H1 (cell line): ENCODE measurements at regions not wholly inside any gene's neighbourhood (a gene's known extent, or its start where the extent isn't known, plus 50 kb on each side); places are given as distances from the start of the nearest gene placed in this dataset.

Experiments used
- CTCF ChIA-PET: fragments of 300-600 bp; sonication (Branson Sonifier 250); formaldehyde crosslinking; loops from one replicate; lab custom pipeline; 2021; ENCODE audit not compliant: partially characterized antibody; lab: Charles Lee
- POLR2A ChIA-PET: fragments of 300-600 bp; sonication (Branson Sonifier 250); formaldehyde crosslinking; loops from one replicate; lab custom pipeline; 2021; ENCODE audit warnings: inconsistent platforms; ENCODE audit not compliant: partially characterized antibody; lab: Charles Lee
- DNase-seq, 2 experiments: peaks; one replicate each; pipeline versions ENCODE4 v3.0.0 to v3.0.0-alpha.2; 2010 to 2022; ENCODE audit warnings: low spot score in 2 of 2, low read depth in 1 of 2, mixed read lengths in 1 of 2
- FAIRE-seq: peaks from 2 replicates; lab custom pipeline; 2011; peaks lifted over from hg19 to GRCh38; lab: Jason Lieb, UNC
- H2AFZ ChIP-seq: 2 replicates; pipeline ENCODE4 v1.8.1; 2012; ENCODE audit warnings: low read length, inconsistent platforms
- H2AK5ac ChIP-seq: 2 replicates; pipeline ENCODE4 v1.6.1; 2013; ENCODE audit warnings: low read depth, low read length
- H2BK120ac ChIP-seq: replicated peaks from 2 replicates; pipeline ENCODE3; 2013; ENCODE audit warnings: low read depth, low read length, inconsistent platforms
- H2BK12ac ChIP-seq: 2 replicates; pipeline ENCODE4 v1.6.1; 2013; ENCODE audit warnings: low read depth, low read length
- H2BK15ac ChIP-seq: 2 replicates; pipeline ENCODE4 v1.6.1; 2013; ENCODE audit warnings: low read length
- H2BK20ac ChIP-seq: 2 replicates; pipeline ENCODE4 v1.6.1; 2013; ENCODE audit warnings: low read length
- H2BK5ac ChIP-seq: 2 replicates; pipeline ENCODE4 v1.6.1; 2013; ENCODE audit warnings: low read depth, low read length
- H3K14ac ChIP-seq: 2 replicates; pipeline ENCODE4 v1.6.1; 2013; ENCODE audit warnings: inconsistent platforms; ENCODE audit not compliant: insufficient read length
- H3K18ac ChIP-seq: 2 replicates; pipeline ENCODE4 v1.6.1; 2013; ENCODE audit warnings: low read length; ENCODE audit errors: extremely low read depth
- H3K23ac ChIP-seq: 2 replicates; pipeline ENCODE4 v1.6.1; 2013; ENCODE audit warnings: inconsistent platforms; ENCODE audit not compliant: insufficient read length
- H3K23me2 ChIP-seq: 2 replicates; pipeline ENCODE4 v1.6.1; 2013; ENCODE audit warnings: low read depth, low read length
- H3K27ac ChIP-seq: 2 replicates; pipeline ENCODE4 v1.6.1; 2011; ENCODE audit warnings: low read depth, low read length, inconsistent platforms
- H3K27me3 ChIP-seq, 4 experiments: replicated peaks in 1 of 4; 1 replicate in 1 of 4; 2 replicates in 3 of 4; pipeline versions ENCODE4 v1.6.1 to v1.8.1; 2011 to 2013; ENCODE audit warnings: low read length in 3 of 4, mild to moderate bottlenecking in 3 of 4, inconsistent platforms in 2 of 4, mixed read lengths in 2 of 4, moderate library complexity in 1 of 4; ENCODE audit not compliant: control insufficient read depth in 3 of 4, insufficient read depth in 3 of 4; ENCODE audit errors: extremely low read depth in 1 of 4
- H3K36me3 ChIP-seq, 4 experiments: 2 replicates each; pipeline versions ENCODE4 v1.6.1 to v1.8.1; 2011 to 2013; ENCODE audit warnings: mild to moderate bottlenecking in 4 of 4, low read length in 3 of 4, moderate library complexity in 2 of 4, control low read depth in 1 of 4, inconsistent platforms in 1 of 4; ENCODE audit not compliant: insufficient read depth in 4 of 4, control insufficient read depth in 2 of 4
- H3K4ac ChIP-seq: replicated peaks from 2 replicates; pipeline ENCODE3; 2013; ENCODE audit warnings: low read length, low read depth, mixed read lengths, inconsistent platforms; ENCODE audit not compliant: insufficient read length
- H3K4me1 ChIP-seq, 4 experiments: replicated peaks in 1 of 4; 1 replicate in 1 of 4; 2 replicates in 3 of 4; pipeline versions ENCODE4 v1.6.1 to v1.8.1; 2011 to 2013; ENCODE audit warnings: low read length in 3 of 4, inconsistent platforms in 2 of 4, mixed read lengths in 1 of 4; ENCODE audit not compliant: insufficient read depth in 4 of 4, control insufficient read depth in 3 of 4
- H3K4me2 ChIP-seq, 2 experiments: 2 replicates each; pipeline versions ENCODE4 v1.6.1 to v1.8.1; 2011 to 2013; ENCODE audit warnings: low read depth in 2 of 2, low read length in 2 of 2, control low read depth in 1 of 2, inconsistent platforms in 1 of 2, mild to moderate bottlenecking in 1 of 2; ENCODE audit not compliant: insufficient read depth in 1 of 2
- H3K4me3 ChIP-seq, 4 experiments: fragments of 200-600, 300-600 bp in 1 of 4; sonication (generic), shearing (Covaris generic), sonication (Bioruptor Twin) in 1 of 4; 2 replicates each; pipeline versions ENCODE4 v1.5.1 to v1.8.1; 2011 to 2016; ENCODE audit warnings: low read length in 4 of 4, low read depth in 3 of 4, control low read depth in 2 of 4, inconsistent platforms in 2 of 4, mild to moderate bottlenecking in 2 of 4, mixed read lengths in 1 of 4, moderate library complexity in 1 of 4; ENCODE audit not compliant: insufficient read depth in 2 of 4; ENCODE audit errors: extremely low read depth in 1 of 4
- H3K56ac ChIP-seq: replicated peaks from 2 replicates; pipeline ENCODE3; 2013; ENCODE audit warnings: low read depth, mild to moderate bottlenecking, mixed read lengths, low read length, inconsistent platforms; ENCODE audit not compliant: insufficient read length
- H3K79me1 ChIP-seq: 2 replicates; pipeline ENCODE4 v1.6.1; 2013; ENCODE audit warnings: low read depth, low read length, control low read depth
- H3K79me2 ChIP-seq, 2 experiments: 2 replicates each; pipeline versions ENCODE4 v1.6.1 to v1.8.1; 2012 to 2013; ENCODE audit warnings: low read length in 2 of 2, mild to moderate bottlenecking in 2 of 2, inconsistent platforms in 1 of 2; ENCODE audit not compliant: insufficient read depth in 2 of 2, control insufficient read depth in 1 of 2
- H3K9ac ChIP-seq, 4 experiments: replicated peaks in 1 of 4; 1 replicate in 1 of 4; 2 replicates in 3 of 4; pipeline versions ENCODE4 v1.6.1 to v1.8.1; 2011 to 2013; ENCODE audit warnings: low read depth in 3 of 4, low read length in 3 of 4, control low read depth in 2 of 4, mild to moderate bottlenecking in 2 of 4, moderate library complexity in 2 of 4, inconsistent platforms in 1 of 4; ENCODE audit errors: extremely low read depth in 1 of 4
- H3K9me3 ChIP-seq, 2 experiments: 2 replicates each; pipeline versions ENCODE4 v1.6.1 to v1.8.1; 2012 to 2013; ENCODE audit warnings: mild to moderate bottlenecking in 2 of 2, moderate library complexity in 2 of 2, control low read depth in 1 of 2, inconsistent platforms in 1 of 2, low read depth in 1 of 2, low read length in 1 of 2, mixed read lengths in 1 of 2; ENCODE audit not compliant: insufficient read depth in 2 of 2
- H4K20me1 ChIP-seq, 2 experiments: replicated peaks in 1 of 2; 2 replicates each; pipeline versions ENCODE3 to v1.8.1; 2011 to 2013; ENCODE audit warnings: inconsistent platforms in 2 of 2, low read length in 2 of 2, mild to moderate bottlenecking in 1 of 2; ENCODE audit not compliant: insufficient read depth in 2 of 2, control insufficient read depth in 1 of 2
- H4K5ac ChIP-seq: 2 replicates; pipeline ENCODE4 v1.6.1; 2013; ENCODE audit warnings: low read length, low read depth, mixed read lengths, inconsistent platforms; ENCODE audit not compliant: insufficient read length
- H4K8ac ChIP-seq: 2 replicates; pipeline ENCODE4 v1.8.0; 2013; ENCODE audit warnings: mild to moderate bottlenecking, moderate library complexity, low read length, inconsistent platforms; ENCODE audit not compliant: insufficient read depth; ENCODE audit errors: extremely low read depth
- H4K91ac ChIP-seq: replicated peaks from 2 replicates; pipeline ENCODE3; 2013; ENCODE audit warnings: low read length, mixed read lengths, inconsistent platforms; ENCODE audit not compliant: insufficient read length
- CHD2 ChIP-seq: IDR thresholded peaks from 2 replicates; pipeline ENCODE4 v1.6.1; 2012; ENCODE audit warnings: low read length, improper control_type of control experiment
- EGR1 ChIP-seq: IDR thresholded peaks from 2 replicates; pipeline ENCODE4 v1.6.1; 2011; ENCODE audit warnings: low read depth, low read length, borderline replicate concordance
- EP300 ChIP-seq, 2 experiments: IDR thresholded peaks; 1 replicate in 1 of 2; 2 replicates in 1 of 2; pipeline ENCODE4 v1.6.1; 2011 to 2012; ENCODE audit warnings: low read depth in 2 of 2, low read length in 2 of 2, mild to moderate bottlenecking in 2 of 2, borderline replicate concordance in 1 of 2, inconsistent platforms in 1 of 2, moderate library complexity in 1 of 2
- GABPA ChIP-seq: IDR thresholded peaks from 2 replicates; pipeline ENCODE4 v1.6.1; 2011; ENCODE audit warnings: mild to moderate bottlenecking, low read length, moderate library complexity, borderline replicate concordance; ENCODE audit not compliant: insufficient read depth
- KDM5A ChIP-seq: fragments of 200-600 bp; IDR thresholded peaks from 2 replicates; pipeline ENCODE4 v1.7.1; 2012; ENCODE audit warnings: mild to moderate bottlenecking, low read length, inconsistent platforms, mixed read lengths
- PHF8 ChIP-seq: fragments of 200-600 bp; sonication (generic); conservative IDR thresholded peaks from 2 replicates; pipeline ENCODE4 v1.7.1; 2012; ENCODE audit warnings: low read depth, mild to moderate bottlenecking, inconsistent platforms, low read length, moderate library complexity
- POLR2A ChIP-seq, 2 experiments: IDR thresholded peaks; 1 replicate in 1 of 2; 2 replicates in 1 of 2; pipeline ENCODE4 v1.6.1; 2011; ENCODE audit warnings: low read depth in 2 of 2, low read length in 2 of 2, mild to moderate bottlenecking in 2 of 2; ENCODE audit errors: control extremely low read depth in 1 of 2
- POU5F1 ChIP-seq: IDR thresholded peaks from 2 replicates; pipeline ENCODE4 v1.6.1; 2011; ENCODE audit warnings: low read depth, mild to moderate bottlenecking, low read length, moderate library complexity
- SAP30 ChIP-seq: fragments of 300-600 bp; sonication (generic); IDR thresholded peaks from 2 replicates; pipeline ENCODE4 v1.7.1; 2012; ENCODE audit warnings: low read length, moderate library complexity, mild to moderate bottlenecking, inconsistent platforms; ENCODE audit not compliant: insufficient read depth, insufficient replicate concordance
- SP2 ChIP-seq: IDR thresholded peaks from 2 replicates; pipeline ENCODE4 v1.6.1; 2012; ENCODE audit warnings: mild to moderate bottlenecking, low read length, inconsistent platforms
- TAF7 ChIP-seq: optimal IDR thresholded peaks from 2 replicates; pipeline ENCODE3; 2011; ENCODE audit warnings: low read depth, mild to moderate bottlenecking, inconsistent platforms, low read length, moderate library complexity, borderline replicate concordance
- TEAD4 ChIP-seq: IDR thresholded peaks from 2 replicates; pipeline ENCODE4 v1.6.1; 2012; ENCODE audit warnings: low read depth, low read length, inconsistent platforms, mixed read lengths
- YY1 ChIP-seq: IDR thresholded peaks from 2 replicates; pipeline ENCODE4 v1.6.1; 2011; ENCODE audit warnings: low read depth, mild to moderate bottlenecking, low read length
- ZNF274 ChIP-seq: IDR thresholded peaks from 2 replicates; pipeline ENCODE4 v1.7.0; 2012; ENCODE audit warnings: low read length, borderline replicate concordance; ENCODE audit errors: extremely low read depth
- WGBS, 2 experiments: shearing (Covaris generic) in 1 of 2; methylation state at CpG; one replicate each; pipeline versions ENCODE4 v1.1.6 to v1.1.7; 2013 to 2015; ENCODE audit warnings: low lambda C conversion rate in 2 of 2, mixed read lengths in 2 of 2, inconsistent platforms in 1 of 2, low coverage in 1 of 2, missing lambda C conversion rate in 1 of 2; ENCODE audit not compliant: insufficient replicate concordance in 2 of 2, insufficient coverage in 1 of 2, insufficient read length in 1 of 2; ENCODE audit errors: extremely low coverage in 1 of 2, missing lambda C conversion rate in 1 of 2; 5-methylcytosine and 5-hydroxymethylcytosine counted together
- TF ChIP-seq, protein P1 (sequence below): IDR thresholded peaks from 2 replicates; pipeline ENCODE4 v1.6.1; 2011; ENCODE audit warnings: low read length, improper control_type of control experiment

GRCh38 chr11:98069861-98070260 is 950.9 kb upstream of the CNTN5 start:
- Histone ChIP-seq H3K4me2 (no peak overlapping the region), H3K4ac (no peak overlapping the region), H3K23ac (no peak overlapping the region), H2BK12ac (no peak overlapping the region), H4K5ac (no peak overlapping the region), H2BK120ac (no peak overlapping the region), H3K27ac (no peak overlapping the region), H3K9me3 (no peaks in the 10 kb centered on the region), H2BK5ac (no peak overlapping the region), H2BK20ac (no peak overlapping the region), H3K79me1 (no peaks in the 10 kb centered on the region), H3K4me1 (peaks cover 0 to 2% (median 0%) of the 10 kb centered on the region in 4 experiments; a peak in 1 of 7 replicates), H2AK5ac (no peak overlapping the region), H3K4me3 (no peak overlapping the region), H2AFZ (no peak overlapping the region), H3K56ac (no peak overlapping the region), H4K20me1 (no peaks in the 10 kb centered on the region), H3K9ac (no peak overlapping the region), H4K91ac (no peak overlapping the region), H3K27me3 (no peaks in the 10 kb centered on the region), H3K18ac (no peak overlapping the region), H3K23me2 (no peaks in the 10 kb centered on the region), H3K14ac (no peak overlapping the region), H3K36me3 (no peaks in the 10 kb centered on the region), H4K8ac (no peak overlapping the region), H3K79me2 (no peaks in the 10 kb centered on the region), H2BK15ac (no peak overlapping the region)
- POLR2A ChIA-PET = no interaction called here
- FAIRE-seq (no peak), DNase-seq (no peak)
- CTCF ChIA-PET = no interaction called here
- WGBS, 2 experiments = 87% methylated on average over 13 of the region's 13 CpGs; no CpG with 5 or more reads in 1 of the 2 experiments
- TF ChIP-seq CHD2 (no peak), EGR1 (no peak), TEAD4 (no peak), GABPA (no peak), EP300 (IDR thresholded peaks at IDR 0.05; ENCODE audit: borderline replicate concordance in 1 of 2, low read depth in 2 of 2, low read length in 2 of 2) (no peak), SP2 (no peak), YY1 (no peak), ZNF274 (no peak), POLR2A (IDR thresholded peaks at IDR 0.05; ENCODE audit: control extremely low read depth in 1 of 2, low read depth in 2 of 2, low read length in 2 of 2) (no peak), KDM5A (no peak), POU5F1 (no peak), PHF8 (no peak), SAP30 (no peak), TAF7 (no peak)
- TF ChIP-seq, protein P1, sequence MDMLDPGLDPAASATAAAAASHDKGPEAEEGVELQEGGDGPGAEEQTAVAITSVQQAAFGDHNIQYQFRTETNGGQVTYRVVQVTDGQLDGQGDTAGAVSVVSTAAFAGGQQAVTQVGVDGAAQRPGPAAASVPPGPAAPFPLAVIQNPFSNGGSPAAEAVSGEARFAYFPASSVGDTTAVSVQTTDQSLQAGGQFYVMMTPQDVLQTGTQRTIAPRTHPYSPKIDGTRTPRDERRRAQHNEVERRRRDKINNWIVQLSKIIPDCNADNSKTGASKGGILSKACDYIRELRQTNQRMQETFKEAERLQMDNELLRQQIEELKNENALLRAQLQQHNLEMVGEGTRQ = no peak
